ENCODE measurements at regions not wholly inside any gene's neighbourhood (a gene's known extent, or its start where the extent isn't known, plus 50 kb on each side); places are given as distances from the start of the nearest gene placed in this dataset.

GRCh38 chr6:81384921-81385320 lies 367.6 kb downstream of the TENT5A start:
- no peaks in the 10 kb centered on the region for H3K9me2 ChIP-seq (replicated peaks; ENCODE audit: control insufficient read depth, low read length)
- H3K9me3 ChIP-seq (ENCODE audit: control insufficient read depth, insufficient read depth, low read length), result no peaks in the 10 kb centered on the region
- no peaks in the 10 kb centered on the region for H4K20me1 ChIP-seq (ENCODE audit: control insufficient read depth, insufficient read depth, low read depth, low read length)
- H3F3A ChIP-seq (ENCODE audit: control insufficient read depth, insufficient read depth), result no peaks in the 10 kb centered on the region
- no peak for TF ChIP-seq EZH2phosphoT487 (IDR thresholded peaks at IDR 0.05; ENCODE audit: borderline replicate concordance, low read length)
- H3K79me2 ChIP-seq (ENCODE audit: control insufficient read depth, low read length), result no peaks in the 10 kb centered on the region
- H3K4me3 ChIP-seq (ENCODE audit: low read length), result no peak overlapping the region
- H3K4me2 ChIP-seq (ENCODE audit: low read length), result no peak overlapping the region
- H3K27me3 ChIP-seq (ENCODE audit: control insufficient read depth, low read length), result no peaks in the 10 kb centered on the region
- no peak overlapping the region for H3K27ac ChIP-seq (ENCODE audit: low read depth, low read length)
- H3K4me1 ChIP-seq (ENCODE audit: control insufficient read depth, low read length), result no peaks in the 10 kb centered on the region
- no peaks in the 10 kb centered on the region for H3K36me3 ChIP-seq (ENCODE audit: control insufficient read depth, low read length)

- H3K4me1 ChIP-seq (ENCODE audit: control insufficient read depth, low read length), result no peaks in the 10 kb centered on the region
- H3K27ac ChIP-seq (ENCODE audit: low read depth, low read length), result no peak overlapping the region
- H3K36me3 ChIP-seq (ENCODE audit: control insufficient read depth, low read length), result no peaks in the 10 kb centered on the region
- no peaks in the 10 kb centered on the region for H3K27me3 ChIP-seq (ENCODE audit: control insufficient read depth, low read length)
- no peaks in the 10 kb centered on the region for H3K9me3 ChIP-seq (ENCODE audit: control insufficient read depth, insufficient read depth, low read length)
- H3K9me2 ChIP-seq (replicated peaks; ENCODE audit: control insufficient read depth, low read length), result no peaks in the 10 kb centered on the region
- TF ChIP-seq EZH2phosphoT487 (IDR thresholded peaks at IDR 0.05; ENCODE audit: borderline replicate concordance, low read length), result no peak
- TF ChIP-seq CTCF (IDR thresholded peaks at IDR 0.05; ENCODE audit: low read depth, low read length, poor library complexity, severe bottlenecking), result no peak
- H3K4me2 ChIP-seq (ENCODE audit: low read length), result no peak overlapping the region
- no peaks in the 10 kb centered on the region for H4K20me1 ChIP-seq (ENCODE audit: control insufficient read depth, insufficient read depth, low read depth, low read length)
- H3K4me3 ChIP-seq (ENCODE audit: low read length), result no peak overlapping the region
- H3K79me2 ChIP-seq (ENCODE audit: control insufficient read depth, low read length), result no peaks in the 10 kb centered on the region
- H3F3A ChIP-seq (ENCODE audit: control insufficient read depth, insufficient read depth), result no peaks in the 10 kb centered on the region
Observed at GRCh38 chr6:81383472-81383871, 369.0 kb downstream of the TENT5A start.

- H3K9me2 ChIP-seq (replicated peaks; ENCODE audit: control insufficient read depth, low read length), result no peaks in the 10 kb centered on the region
- H3K4me1 ChIP-seq (ENCODE audit: control insufficient read depth, low read length), result no peaks in the 10 kb centered on the region
- no peaks in the 10 kb centered on the region for H4K20me1 ChIP-seq (ENCODE audit: control insufficient read depth, insufficient read depth, low read depth, low read length)
- no peaks in the 10 kb centered on the region for H3K36me3 ChIP-seq (ENCODE audit: control insufficient read depth, low read length)
- H3K4me3 ChIP-seq (ENCODE audit: low read length), result no peak overlapping the region
- no peaks in the 10 kb centered on the region for H3K27me3 ChIP-seq (ENCODE audit: control insufficient read depth, low read length)
- H3F3A ChIP-seq (ENCODE audit: control insufficient read depth, insufficient read depth), result no peaks in the 10 kb centered on the region
- H3K27ac ChIP-seq (ENCODE audit: low read depth, low read length), result no peak overlapping the region
- TF ChIP-seq CTCF (IDR thresholded peaks at IDR 0.05; ENCODE audit: low read depth, low read length, poor library complexity, severe bottlenecking) (no peak), EZH2phosphoT487 (IDR thresholded peaks at IDR 0.05; ENCODE audit: borderline replicate concordance, low read length) (no peak)
- H3K79me2 ChIP-seq (ENCODE audit: control insufficient read depth, low read length), result no peaks in the 10 kb centered on the region
- H3K9me3 ChIP-seq (ENCODE audit: control insufficient read depth, insufficient read depth, low read length), result no peaks in the 10 kb centered on the region
- no peak overlapping the region for H3K4me2 ChIP-seq (ENCODE audit: low read length)
Observed at GRCh38 chr6:81382852-81383251, 369.6 kb downstream of the TENT5A start.

- no peaks in the 10 kb centered on the region for H3K79me2 ChIP-seq (ENCODE audit: control insufficient read depth, low read length)
- H3K27ac ChIP-seq (ENCODE audit: low read depth, low read length), result no peak overlapping the region
- H3K4me3 ChIP-seq (ENCODE audit: low read length), result no peak overlapping the region
- H3K27me3 ChIP-seq (ENCODE audit: control insufficient read depth, low read length), result no peaks in the 10 kb centered on the region
- no peaks in the 10 kb centered on the region for H3K9me2 ChIP-seq (replicated peaks; ENCODE audit: control insufficient read depth, low read length)
- no peaks in the 10 kb centered on the region for H3K9me3 ChIP-seq (ENCODE audit: control insufficient read depth, insufficient read depth, low read length)
- H3K4me1 ChIP-seq (ENCODE audit: control insufficient read depth, low read length), result no peaks in the 10 kb centered on the region
- H3K4me2 ChIP-seq (ENCODE audit: low read length), result no peak overlapping the region
- no peaks in the 10 kb centered on the region for H4K20me1 ChIP-seq (ENCODE audit: control insufficient read depth, insufficient read depth, low read depth, low read length)
- no peaks in the 10 kb centered on the region for H3F3A ChIP-seq (ENCODE audit: control insufficient read depth, insufficient read depth)
- TF ChIP-seq CTCF (IDR thresholded peaks at IDR 0.05; ENCODE audit: low read depth, low read length, poor library complexity, severe bottlenecking) (no peak), EZH2phosphoT487 (IDR thresholded peaks at IDR 0.05; ENCODE audit: borderline replicate concordance, low read length) (no peak)
- H3K36me3 ChIP-seq (ENCODE audit: control insufficient read depth, low read length), result no peaks in the 10 kb centered on the region
Observed at GRCh38 chr6:81381382-81381916, 371.0 kb downstream of the TENT5A start.

Measured in DOHH2 (cell line).